BJ (cell line): ENCODE measurements at regions not wholly inside any gene's neighbourhood (a gene's known extent, or its start where the extent isn't known, plus 50 kb on each side); places are given as distances from the start of the nearest gene placed in this dataset.

ENCODE experiments used
- CTCF ChIA-PET: fragments of 350-600 bp; formaldehyde crosslinking; extraction: SDS; loops from one replicate; lab custom pipeline; 2021; ENCODE audit warnings: antibody characterized with exemption, inconsistent platforms; lab: Yijun Ruan, JAX
- POLR2A ChIA-PET: fragments of 300-600 bp; sonication (Branson Sonifier 250); formaldehyde crosslinking; extraction: SDS; loops from one replicate; lab custom pipeline; 2021; ENCODE audit warnings: antibody characterized with exemption; lab: Charles Lee
- DNase-seq: peaks from one replicate; pipeline ENCODE4 v3.0.0-alpha.2; 2011; ENCODE audit warnings: low read depth
- H3K27me3 ChIP-seq: 2 replicates; pipeline ENCODE4 v1.6.0; 2011; ENCODE audit warnings: low read length; ENCODE audit not compliant: control insufficient read depth, insufficient read depth
- H3K36me3 ChIP-seq: 2 replicates; pipeline ENCODE4 v1.5.1; 2011; ENCODE audit warnings: low read length; ENCODE audit not compliant: control insufficient read depth, insufficient read depth
- H3K4me3 ChIP-seq: 2 replicates; pipeline ENCODE4 v1.5.1; 2011; ENCODE audit warnings: low read depth, mild to moderate bottlenecking, control low read depth, low read length
- TF ChIP-seq, protein P1 (sequence below): IDR thresholded peaks from 2 replicates; pipeline ENCODE4 v1.5.1; 2011; ENCODE audit warnings: low read depth, mild to moderate bottlenecking, control low read depth, inconsistent platforms, low read length, moderate library complexity; ENCODE audit not compliant: insufficient read depth

- no peaks in the 10 kb centered on the region for H3K27me3 ChIP-seq
- H3K4me3 ChIP-seq = no peak overlapping the region
- DNase-seq = no peak
- CTCF ChIA-PET = interaction anchor here (1.0 to 1.6 kb wide), 2 partner anchors 10 to 18 kb away, joined by 3 to 6 read pairs; no protein-coding TSS in a partner anchor
- TF ChIP-seq, protein P1, sequence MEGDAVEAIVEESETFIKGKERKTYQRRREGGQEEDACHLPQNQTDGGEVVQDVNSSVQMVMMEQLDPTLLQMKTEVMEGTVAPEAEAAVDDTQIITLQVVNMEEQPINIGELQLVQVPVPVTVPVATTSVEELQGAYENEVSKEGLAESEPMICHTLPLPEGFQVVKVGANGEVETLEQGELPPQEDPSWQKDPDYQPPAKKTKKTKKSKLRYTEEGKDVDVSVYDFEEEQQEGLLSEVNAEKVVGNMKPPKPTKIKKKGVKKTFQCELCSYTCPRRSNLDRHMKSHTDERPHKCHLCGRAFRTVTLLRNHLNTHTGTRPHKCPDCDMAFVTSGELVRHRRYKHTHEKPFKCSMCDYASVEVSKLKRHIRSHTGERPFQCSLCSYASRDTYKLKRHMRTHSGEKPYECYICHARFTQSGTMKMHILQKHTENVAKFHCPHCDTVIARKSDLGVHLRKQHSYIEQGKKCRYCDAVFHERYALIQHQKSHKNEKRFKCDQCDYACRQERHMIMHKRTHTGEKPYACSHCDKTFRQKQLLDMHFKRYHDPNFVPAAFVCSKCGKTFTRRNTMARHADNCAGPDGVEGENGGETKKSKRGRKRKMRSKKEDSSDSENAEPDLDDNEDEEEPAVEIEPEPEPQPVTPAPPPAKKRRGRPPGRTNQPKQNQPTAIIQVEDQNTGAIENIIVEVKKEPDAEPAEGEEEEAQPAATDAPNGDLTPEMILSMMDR = no peak
- no peaks in the 10 kb centered on the region for H3K36me3 ChIP-seq
- POLR2A ChIA-PET = no interaction called here
Observed at GRCh38 chr6:139863964-139864363, 489.5 kb upstream of the CITED2 start.

- ChIA-PET CTCF (interaction anchor here (1.0 kb wide), 1 partner anchor 11 kb away, joined by 3 read pairs; no protein-coding TSS in a partner anchor), POLR2A (no interaction called here)
- no peak for DNase-seq
- Histone ChIP-seq H3K36me3 (no peaks in the 10 kb centered on the region), H3K27me3 (no peaks in the 10 kb centered on the region), H3K4me3 (no peak overlapping the region)
- TF ChIP-seq, protein P1 = no peak
Observed at GRCh38 chr6:139863346-139863745, 488.9 kb upstream of the CITED2 start.

DNA sequence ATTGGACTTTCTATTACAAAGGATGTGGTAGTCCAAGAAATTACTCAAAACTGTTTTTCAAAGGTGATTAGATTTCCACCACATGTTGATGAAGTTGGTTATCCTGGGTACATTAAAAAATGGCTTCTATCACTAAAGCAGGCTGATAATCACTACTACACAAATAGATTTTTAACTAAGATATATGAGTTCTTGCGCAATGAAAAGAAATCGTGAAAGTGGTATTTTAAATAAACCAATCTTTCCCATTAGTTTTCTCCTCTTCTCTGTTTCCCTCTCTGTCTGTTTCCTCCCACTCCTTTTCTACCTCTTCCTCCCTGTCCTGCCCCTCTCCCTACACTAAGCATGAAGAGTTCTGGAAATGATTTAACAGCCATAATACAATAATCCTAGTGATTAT, 487.9 kb upstream of the CITED2 start:
- CTCF ChIA-PET = no interaction called here
- POLR2A ChIA-PET = no interaction called here
- H3K36me3 ChIP-seq = no peaks in the 10 kb centered on the region

DNA sequence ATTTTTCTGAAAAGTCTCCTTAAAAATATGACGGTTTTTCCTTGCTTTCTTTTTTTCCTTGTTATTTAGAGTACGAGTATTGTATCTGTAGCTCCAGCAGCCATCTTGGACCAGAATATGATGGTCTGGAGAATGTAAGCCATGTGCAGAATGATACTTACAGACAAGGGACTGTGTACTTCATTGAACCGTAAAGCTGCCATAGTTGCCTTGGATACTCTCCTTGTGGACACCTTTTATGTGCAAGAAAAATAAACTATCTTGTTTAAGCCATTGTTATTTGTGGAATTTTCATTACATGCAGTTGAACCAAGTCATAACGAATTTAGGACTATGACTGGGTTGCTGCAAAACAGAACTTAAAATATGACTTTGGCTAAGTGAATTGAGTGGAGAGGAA, 485.8 kb upstream of the CITED2 start:
- ChIA-PET CTCF (interaction anchor here (0.9 kb wide), 1 partner anchor 358 kb away, joined by 3 read pairs; no protein-coding TSS in a partner anchor), POLR2A (no interaction called here)
- H3K27me3 ChIP-seq = no peaks in the 10 kb centered on the region
- TF ChIP-seq, protein P1 = no peak
- H3K4me3 ChIP-seq = no peak overlapping the region
- no peaks in the 10 kb centered on the region for H3K36me3 ChIP-seq
- no peak for DNase-seq

More for the DNA sequence above, 487.9 kb upstream of the CITED2 start:
- Histone ChIP-seq H3K4me3 (no peak overlapping the region), H3K27me3 (no peaks in the 10 kb centered on the region)
- TF ChIP-seq, protein P1 = no peak
- DNase-seq = no peak

DNA sequence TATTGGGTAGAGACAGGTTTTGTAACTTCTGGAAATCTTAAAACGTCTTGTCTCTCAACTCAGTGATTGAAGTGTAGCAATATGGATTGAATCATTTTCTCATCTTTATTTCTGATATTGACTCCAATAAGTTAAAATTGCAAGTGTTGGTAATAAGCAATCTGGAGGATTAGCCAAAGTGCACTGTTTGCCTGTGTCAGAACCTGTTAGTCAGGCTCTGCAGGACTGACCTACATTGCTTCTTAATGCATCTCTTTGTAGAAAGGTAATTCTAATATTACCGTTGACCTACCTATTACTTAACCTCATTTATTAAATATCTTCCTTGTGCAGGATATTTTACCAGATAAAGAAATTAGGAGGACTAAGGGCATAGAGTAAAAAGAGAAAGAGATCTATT, 484.0 kb upstream of the CITED2 start:
- TF ChIP-seq, protein P1 = no peak
- CTCF ChIA-PET = no interaction called here
- no peak for DNase-seq
- Histone ChIP-seq H3K36me3 (no peaks in the 10 kb centered on the region), H3K4me3 (no peak overlapping the region), H3K27me3 (no peaks in the 10 kb centered on the region)
- POLR2A ChIA-PET = no interaction called here
